ENCODE measurements at regions not wholly inside any gene's neighbourhood (a gene's known extent, or its start where the extent isn't known, plus 50 kb on each side); places are given as distances from the start of the nearest gene placed in this dataset.
A peak's percentile ranks its signal among the peaks of the same experiment; 100 is the strongest.

GRCh38 chr6:119447921-119448320, 98.4 kb upstream of the MAN1A1 start:
- no peak for TF ChIP-seq CTCF (IDR thresholded peaks at IDR 0.05; ENCODE audit: control extremely low read depth, extremely low read depth, low read depth, missing control alignments)
- ChIA-PET POLR2A (no interaction called here), CTCF (interaction anchor here (1.1 to 3.2 kb wide), 3 partner anchors 9 to 16 kb away, joined by 3 to 14 read pairs (median 6); no protein-coding TSS in a partner anchor)
- no peak for DNase-seq (ENCODE audit: extremely low spot score)

DNA sequence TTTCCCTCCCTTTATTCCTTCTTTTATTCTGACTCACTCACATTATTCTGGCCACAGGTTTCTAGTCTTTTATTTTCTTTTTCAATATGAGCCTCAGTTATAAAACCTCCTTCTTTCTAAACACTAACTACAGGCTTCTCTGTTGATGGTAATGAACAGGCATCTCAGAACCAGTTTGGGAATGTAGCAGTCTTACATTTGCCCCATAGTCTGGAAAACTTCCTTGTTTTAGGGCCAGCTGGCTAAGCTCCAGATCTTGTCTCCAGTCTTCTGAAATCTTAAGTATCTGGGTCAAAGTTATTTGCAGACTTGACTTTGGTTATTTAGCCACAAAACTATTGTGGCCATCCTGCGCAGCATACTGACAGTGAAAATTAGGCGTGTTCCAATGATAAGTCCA, 97.0 kb upstream of the MAN1A1 start:
- POLR2A ChIA-PET = interaction anchor here (1.0 kb wide), 1 partner anchor 96 kb away, joined by 3 read pairs; no protein-coding TSS in a partner anchor
- no peak for TF ChIP-seq CTCF (IDR thresholded peaks at IDR 0.05; ENCODE audit: control extremely low read depth, extremely low read depth, low read depth, missing control alignments)
- CTCF ChIA-PET = interaction anchor here (0.9 to 1.5 kb wide), 2 partner anchors 9 to 16 kb away, joined by 4 read pairs; no protein-coding TSS in a partner anchor
- no peak for DNase-seq (ENCODE audit: extremely low spot score)

DNA sequence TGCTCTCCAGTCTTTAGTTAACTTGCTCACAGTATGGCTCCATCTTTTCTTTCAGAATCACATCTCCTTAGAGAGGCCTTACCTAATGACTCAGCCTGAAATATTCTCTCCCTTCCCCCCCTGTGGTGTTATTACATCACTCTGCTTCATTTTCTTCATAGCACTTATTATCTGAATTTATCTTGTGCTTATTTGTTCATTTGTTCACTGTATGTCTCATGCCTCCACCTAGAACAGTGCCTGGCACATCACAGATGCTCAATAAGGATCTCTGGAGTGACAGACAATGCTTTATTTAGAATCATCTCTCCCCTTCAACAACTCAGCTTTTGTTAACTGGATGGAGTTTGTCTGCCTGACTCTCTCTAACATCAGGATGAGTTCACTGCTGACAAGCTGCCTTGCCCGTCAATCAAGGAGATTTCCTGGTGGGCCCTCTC, 96.6 kb upstream of the MAN1A1 start:
- no peak for DNase-seq (ENCODE audit: extremely low spot score)
- POLR2A ChIA-PET = interaction anchor here (1.0 kb wide), 1 partner anchor 95 kb away, joined by 3 read pairs; no protein-coding TSS in a partner anchor

DNA sequence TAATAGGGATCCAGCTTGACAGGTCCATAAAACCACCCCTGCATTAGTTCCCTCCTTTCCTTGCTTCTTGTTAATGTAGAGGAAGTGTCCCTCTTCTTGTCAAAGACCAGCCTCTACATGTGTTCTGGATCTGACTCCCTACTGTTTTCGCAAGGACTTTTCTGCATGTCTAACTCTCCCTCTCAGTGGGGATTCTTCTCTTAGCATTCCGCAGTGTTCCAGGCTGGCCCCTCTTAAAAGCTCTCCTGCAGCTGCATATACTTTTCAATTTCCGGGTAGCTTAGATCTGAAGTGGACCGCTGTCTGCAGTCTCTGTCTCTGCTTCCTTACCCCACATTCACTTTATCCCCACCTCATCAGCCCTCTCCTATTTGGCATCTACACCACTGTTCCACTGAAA, 96.1 kb upstream of the MAN1A1 start:
- POLR2A ChIA-PET = interaction anchor here (1.0 kb wide), 1 partner anchor 95 kb away, joined by 3 read pairs; no protein-coding TSS in a partner anchor
- no peak for DNase-seq (ENCODE audit: extremely low spot score)
- CTCF ChIA-PET = no interaction called here
- TF ChIP-seq CTCF (IDR thresholded peaks at IDR 0.05; ENCODE audit: control extremely low read depth, extremely low read depth, low read depth, missing control alignments) = no peak

More for the DNA sequence above, 96.6 kb upstream of the MAN1A1 start:
- no peak for TF ChIP-seq CTCF (IDR thresholded peaks at IDR 0.05; ENCODE audit: control extremely low read depth, extremely low read depth, low read depth, missing control alignments)
- CTCF ChIA-PET = interaction anchor here (1.5 kb wide), 1 partner anchor 10 kb away, joined by 4 read pairs; no protein-coding TSS in a partner anchor

- DNase-seq (ENCODE audit: extremely low spot score) = peak; percentile 39
- CTCF ChIA-PET = interaction anchor here (1.2 kb wide), 1 partner anchor 11 kb away, joined by 3 read pairs; no protein-coding TSS in a partner anchor
- no peak for TF ChIP-seq CTCF (IDR thresholded peaks at IDR 0.05; ENCODE audit: control extremely low read depth, extremely low read depth, low read depth, missing control alignments)
- POLR2A ChIA-PET = no interaction called here
Observed at GRCh38 chr6:119444642-119445557, 95.3 kb upstream of the MAN1A1 start.

DNA sequence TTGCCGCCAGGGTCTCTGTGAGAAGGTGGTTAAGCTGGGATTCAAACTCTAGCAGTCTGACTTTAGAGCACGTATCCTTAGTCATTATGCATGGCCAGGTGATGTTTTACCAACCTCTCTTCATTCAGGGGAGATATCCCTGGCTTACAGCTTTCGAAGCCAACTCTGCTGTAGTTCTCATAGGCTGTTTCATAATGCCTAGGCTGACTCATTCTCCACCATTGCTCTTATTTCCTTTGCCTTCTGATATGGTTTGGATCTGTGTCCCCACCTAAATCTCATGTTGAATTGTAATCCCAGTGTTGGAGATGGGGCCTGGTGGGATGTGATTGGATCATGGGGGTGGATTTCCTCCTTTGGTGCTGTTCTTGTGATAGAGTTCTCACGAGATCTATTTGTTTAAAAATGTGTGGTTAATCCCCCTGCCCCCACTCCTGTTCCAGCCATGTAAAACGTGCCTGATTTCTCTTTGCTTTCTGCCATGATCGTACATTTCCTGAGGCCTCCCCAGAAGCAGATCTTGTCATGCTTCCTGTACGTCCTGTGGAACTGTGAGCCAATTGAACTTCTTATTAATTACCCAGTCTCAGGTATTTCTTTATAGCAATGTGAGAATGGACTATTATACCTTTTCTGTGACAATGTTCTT, 94.6 kb upstream of the MAN1A1 start:
- TF ChIP-seq CTCF (IDR thresholded peaks at IDR 0.05; ENCODE audit: control extremely low read depth, extremely low read depth, low read depth, missing control alignments) = no peak
- CTCF ChIA-PET = interaction anchor here (1.2 kb wide), 1 partner anchor 11 kb away, joined by 3 read pairs; no protein-coding TSS in a partner anchor
- POLR2A ChIA-PET = no interaction called here
- no peak for DNase-seq (ENCODE audit: extremely low spot score)

Measured in GM10248 (cell line).